ENCODE measurements at regions not wholly inside any gene's neighbourhood (a gene's known extent, or its start where the extent isn't known, plus 50 kb on each side); places are given as distances from the start of the nearest gene placed in this dataset.
A peak's percentile ranks its signal among the peaks of the same experiment; 100 is the strongest.

DNA sequence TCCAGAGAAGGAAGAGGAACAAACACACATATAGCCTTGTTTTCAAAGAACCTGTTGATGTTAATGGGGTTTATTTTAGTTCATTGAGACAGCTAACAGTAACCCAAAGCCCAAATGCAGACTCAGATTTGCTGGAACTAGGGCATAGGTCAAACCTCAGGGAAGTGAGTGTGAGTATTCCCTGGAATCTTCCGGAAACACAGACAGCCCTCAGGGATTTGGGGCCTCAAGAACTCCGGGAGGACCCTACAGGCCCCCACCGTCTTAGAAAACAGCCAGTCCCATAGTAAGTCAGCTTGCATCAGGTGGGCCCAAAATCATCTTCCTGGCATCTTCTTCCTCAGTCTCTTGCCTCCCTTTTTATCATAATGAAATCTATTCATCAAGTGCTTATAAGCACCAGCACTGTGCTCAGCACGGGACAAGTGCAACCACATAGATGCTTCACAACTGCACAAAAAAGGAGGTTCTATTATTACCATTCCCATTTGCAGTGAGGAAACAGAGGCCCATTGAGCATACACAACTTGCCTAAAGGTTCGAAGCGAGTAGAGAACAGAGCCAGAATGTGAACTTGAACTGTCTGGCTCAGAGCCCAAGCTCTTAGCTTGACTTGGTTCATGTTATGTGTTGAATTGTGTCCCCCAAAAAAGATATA, 50.2 kb upstream of the BCL11A start:
- no peak for DNase-seq

- no peak for DNase-seq
These were observed 51.1 kb upstream of the BCL11A start for GRCh38 chr2:60604486-60605064.

- no peak for DNase-seq
These were observed 52.4 kb upstream of the BCL11A start for GRCh38 chr2:60605866-60606265.

DNA sequence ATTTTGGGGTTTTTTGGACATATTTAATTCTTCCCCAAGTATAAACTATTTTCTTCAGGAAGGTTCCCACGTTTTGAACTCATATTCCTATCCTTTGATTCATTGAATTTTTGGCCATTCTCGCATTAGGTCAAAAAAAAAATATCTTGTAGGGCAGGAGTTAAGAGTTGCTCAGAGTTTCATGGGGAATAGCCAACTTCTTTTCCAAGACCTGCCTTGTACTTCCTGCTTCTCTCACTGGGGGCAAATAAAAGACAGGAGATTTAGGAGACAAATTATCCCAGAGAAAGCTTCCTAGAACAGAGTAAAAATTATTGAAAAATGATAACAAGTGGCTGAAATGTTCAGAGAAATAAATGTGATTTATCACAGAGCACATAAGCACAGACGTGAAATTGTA, 55.2 kb upstream of the BCL11A start:
- no peak for DNase-seq

GRCh38 chr2:60612033-60612432, 58.6 kb upstream of the BCL11A start:
- DNase-seq, result no peak

GRCh38 chr2:60614319-60614718, 60.9 kb upstream of the BCL11A start:
- DNase-seq, result no peak

DNA sequence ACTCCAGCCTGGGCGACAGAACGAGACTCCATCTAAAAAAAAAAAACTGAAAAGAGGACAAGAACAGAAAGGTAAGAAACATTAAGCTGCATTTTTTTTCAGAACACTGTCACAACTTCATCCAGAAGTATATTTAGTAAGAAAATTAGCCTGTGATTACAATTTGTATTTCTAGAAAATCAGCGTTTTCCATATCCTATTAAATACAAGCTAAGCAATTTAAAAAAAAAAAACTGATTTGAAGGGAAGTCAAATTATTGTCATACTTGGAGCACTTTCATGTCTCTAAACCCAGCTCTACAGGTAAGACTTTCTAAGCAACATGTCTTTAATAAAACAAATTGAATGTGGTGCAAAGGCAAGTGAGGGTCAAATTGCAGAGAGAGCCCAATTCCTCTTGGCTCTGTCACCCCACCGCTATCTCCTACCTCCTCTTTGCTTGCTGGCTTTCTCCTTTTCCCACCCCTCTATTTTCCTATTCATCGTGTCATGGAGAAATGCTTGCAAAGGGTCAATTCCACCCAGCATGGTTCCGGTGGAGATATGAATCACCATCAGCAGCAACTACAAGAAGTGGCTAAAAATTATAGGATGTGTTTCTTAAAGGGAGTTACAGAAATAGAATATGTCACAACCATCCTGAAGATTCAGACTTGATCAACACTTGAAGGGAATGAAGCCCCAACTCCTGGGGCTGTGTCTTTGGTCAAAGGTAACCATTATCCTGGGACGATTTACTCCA, 68.4 kb upstream of the BCL11A start:
- DNase-seq, result no peak

DNA sequence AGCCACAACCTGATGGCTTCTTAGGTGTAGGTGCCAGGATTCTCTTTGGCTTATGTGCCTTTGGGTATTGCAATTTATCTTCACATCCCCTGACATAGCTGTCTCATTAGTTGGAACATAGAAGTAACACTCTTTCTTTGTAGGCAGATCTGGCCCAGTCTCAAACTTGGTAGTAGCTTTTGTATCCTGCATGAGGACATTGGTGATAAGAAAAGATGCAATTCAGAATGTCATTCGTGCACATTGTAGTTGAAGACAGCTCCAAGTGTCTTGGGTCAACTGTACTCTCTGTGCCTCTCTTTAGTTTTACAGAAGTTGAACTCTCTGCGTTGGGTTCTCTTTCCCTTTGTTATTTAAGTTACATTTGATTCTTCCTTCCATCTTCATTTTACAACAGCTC, 69.6 kb upstream of the BCL11A start:
- no peak for DNase-seq

- no peak for DNase-seq
These were observed 74.0 kb upstream of the BCL11A start for GRCh38 chr2:60627412-60627811.

DNA sequence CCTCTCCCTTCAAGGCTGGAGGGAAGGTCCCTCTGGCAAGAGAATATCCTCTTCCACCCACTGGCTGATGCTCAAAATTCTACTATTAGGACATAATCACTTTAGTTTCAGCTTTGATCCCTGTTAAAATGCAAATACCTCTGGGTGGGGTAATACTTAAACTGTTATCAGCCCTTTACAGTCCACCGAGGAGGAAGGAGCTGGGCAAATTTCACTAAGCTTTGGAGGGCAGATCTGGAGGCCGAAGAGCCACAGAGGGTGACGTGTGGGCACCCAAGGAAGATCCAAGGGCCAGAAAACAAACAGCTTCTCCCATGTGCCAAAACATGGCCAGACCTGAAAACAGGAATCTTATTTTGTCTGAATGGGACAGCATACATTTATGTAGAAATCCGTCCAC, 74.6 kb upstream of the BCL11A start:
- no peak for DNase-seq

GRCh38 chr2:60628615-60629304, 75.3 kb upstream of the BCL11A start:
- DNase-seq, result no peak

DNA sequence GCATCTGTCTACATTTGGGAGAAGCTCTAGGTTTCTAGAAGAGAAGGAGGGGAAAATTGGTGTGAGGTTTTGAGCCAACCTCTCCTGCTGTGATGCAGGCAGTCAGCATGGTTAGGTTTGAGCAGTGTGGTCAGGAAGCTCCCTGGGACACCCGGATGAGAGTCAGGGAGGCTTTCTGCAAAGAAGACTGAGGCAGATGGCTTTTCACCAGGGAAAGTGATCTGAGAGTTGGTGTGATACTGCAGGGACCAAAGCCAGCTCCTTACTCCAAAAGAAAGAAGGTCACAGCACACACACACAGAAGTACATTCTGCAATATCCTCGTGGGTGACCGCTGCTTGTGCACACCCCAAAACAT, 75.8 kb upstream of the BCL11A start:
- DNase-seq, result no peak

DNA sequence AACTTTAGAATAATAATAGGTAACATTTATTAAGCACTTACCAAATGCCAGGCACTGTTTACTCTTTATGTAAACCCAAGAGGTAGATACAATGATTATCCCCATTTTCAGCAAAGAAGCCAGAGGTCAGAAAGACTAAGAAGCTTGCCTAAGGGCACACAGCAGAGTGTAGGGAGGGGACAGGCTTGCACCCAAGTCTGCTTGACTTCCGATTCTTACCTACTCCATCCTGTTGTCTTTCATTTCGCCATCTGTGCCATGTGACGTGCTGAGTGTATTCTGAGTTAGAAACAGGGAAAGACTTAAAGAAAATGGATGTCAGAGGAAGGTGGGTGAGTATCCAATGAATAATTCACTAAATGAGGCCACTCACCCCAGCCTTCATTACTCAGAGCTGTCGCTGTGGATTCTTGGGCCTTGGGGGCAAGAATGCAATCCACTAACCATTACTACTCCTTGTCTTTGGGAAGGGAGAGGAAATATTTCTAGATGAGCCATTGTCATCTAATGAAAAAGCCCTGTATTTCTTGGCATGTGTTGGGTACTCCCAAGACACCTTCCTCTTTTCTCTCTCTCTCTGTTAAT, 76.4 kb upstream of the BCL11A start:
- no peak for DNase-seq

GRCh38 chr2:60633615-60634014, 80.2 kb upstream of the BCL11A start:
- DNase-seq, result peak in 1 of 51 donors; percentile 4

DNA sequence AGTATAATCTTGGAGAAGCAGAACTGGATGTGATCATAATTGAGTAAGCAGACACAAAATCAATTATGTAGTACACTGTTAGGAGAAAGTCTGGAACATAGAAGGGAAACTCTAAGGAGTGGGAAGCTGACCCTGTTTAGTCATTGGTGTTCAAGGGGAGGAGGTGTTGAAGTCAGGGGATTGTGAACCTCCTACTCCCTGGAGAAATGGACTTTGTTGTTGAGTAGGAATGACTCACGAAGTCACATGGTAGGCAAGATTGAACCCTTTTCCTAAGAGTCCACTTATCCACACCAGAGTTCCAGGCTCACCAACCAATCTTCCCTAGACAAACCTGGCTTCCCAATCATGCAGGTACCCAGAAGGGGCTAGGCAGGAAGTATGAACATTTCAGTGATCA, 81.0 kb upstream of the BCL11A start:
- peak in 1 of 51 donors; percentile 4 for DNase-seq

DNA sequence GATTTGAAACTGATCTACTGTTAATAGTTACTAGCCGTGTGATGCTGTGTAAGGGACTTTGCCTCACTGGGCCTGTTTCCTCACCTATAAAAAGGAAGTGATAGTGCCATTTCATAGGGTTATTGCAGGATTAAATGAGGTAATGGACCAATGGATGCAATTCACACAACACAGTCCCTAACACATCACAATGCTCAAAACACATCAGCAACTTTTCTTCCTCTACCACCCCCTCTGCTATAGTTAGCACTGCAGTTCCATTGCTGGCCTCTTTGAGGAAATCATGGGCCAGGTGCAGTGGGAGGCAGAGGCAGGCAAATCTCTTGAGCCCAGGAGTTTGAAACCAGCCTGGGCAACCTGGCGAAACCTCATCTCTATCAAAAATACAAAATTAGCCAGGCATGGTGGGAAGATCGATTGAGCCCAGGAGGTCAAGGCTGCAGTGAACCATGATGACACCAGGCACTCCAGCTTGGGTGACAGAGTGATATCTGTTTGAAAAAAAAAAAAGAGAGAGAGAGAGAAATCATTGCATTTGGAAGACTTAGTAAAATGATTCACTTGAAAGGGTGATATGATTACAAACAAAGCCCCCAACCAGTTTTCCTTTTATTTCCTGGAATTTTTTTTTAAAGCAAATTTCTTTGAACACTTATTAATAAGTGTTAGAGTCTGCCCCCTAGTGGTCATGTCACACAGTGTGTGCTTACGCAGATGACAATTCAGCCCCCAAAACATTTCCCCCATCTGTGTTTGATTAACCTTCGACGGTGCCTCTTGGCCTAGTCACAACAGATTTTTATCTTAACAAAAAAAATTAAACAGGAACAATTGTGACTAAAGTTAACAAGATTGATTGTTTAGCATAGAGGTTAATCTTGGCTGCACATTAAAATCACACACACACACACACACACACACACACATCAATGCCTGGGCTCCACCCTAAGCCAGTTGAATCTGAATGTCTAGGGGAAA, 88.6 kb upstream of the BCL11A start:
- peak in 7 of 51 donors; percentile 1 to 8 (median 3) for DNase-seq

DNA sequence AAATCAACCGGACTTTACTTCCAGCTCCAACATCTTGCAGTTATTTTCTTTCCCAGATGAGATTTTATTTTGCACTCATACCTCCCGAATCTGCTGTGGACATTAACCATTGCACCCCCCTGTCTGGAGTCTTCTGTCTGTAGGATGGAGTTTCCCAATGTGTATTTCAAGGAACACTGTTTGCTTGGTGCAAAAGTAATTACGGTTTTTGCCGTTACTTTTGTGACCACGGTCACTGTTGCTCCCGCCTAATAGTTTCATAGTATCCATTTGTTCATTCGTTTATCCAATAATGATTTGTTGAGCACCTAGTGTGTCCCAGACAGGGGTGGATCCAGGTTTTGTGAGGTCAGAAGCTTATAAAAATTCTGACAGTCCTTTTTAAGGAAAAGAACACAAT, 90.3 kb upstream of the BCL11A start:
- DNase-seq, result no peak

DNA sequence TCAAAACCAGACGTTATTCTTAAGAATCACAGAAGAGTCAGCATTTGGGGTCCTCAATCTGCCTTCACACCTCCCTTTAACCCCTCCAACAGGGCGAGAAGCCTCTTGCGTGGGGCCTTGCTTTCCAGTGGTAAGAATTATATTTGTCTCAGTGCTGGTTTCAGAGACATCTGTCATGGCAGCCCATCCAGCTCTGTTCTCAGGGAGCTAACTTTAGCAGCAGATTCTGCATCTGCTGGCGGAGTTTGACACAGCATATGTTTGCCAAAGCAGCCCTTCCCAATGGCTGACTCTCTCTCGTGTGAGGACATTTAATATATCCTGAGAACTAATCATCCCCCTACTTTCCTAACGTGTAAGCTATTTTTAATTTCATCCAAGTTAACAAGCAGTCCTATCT, 91.5 kb upstream of the BCL11A start:
- DNase-seq, result peak in 1 of 51 donors; percentile 16

DNA sequence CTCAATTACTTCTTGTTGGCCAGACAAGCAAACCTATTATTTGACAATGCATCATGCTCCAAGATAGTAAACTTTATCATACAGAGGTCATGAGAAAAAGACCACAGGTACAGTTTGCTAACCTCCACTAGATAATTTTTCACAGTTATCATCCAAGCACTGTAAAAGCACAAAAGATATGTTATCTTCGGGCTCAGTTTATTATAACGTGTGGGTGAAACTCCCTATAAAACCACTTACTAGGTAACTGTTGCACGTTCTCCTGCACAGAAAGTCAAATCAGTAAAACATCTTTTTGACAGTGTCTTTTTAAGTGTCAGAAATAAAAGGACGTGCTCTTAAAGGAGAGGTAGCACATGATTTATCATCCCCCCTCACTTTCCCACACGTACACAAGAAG, 94.7 kb upstream of the BCL11A start:
- no peak for DNase-seq

DNA sequence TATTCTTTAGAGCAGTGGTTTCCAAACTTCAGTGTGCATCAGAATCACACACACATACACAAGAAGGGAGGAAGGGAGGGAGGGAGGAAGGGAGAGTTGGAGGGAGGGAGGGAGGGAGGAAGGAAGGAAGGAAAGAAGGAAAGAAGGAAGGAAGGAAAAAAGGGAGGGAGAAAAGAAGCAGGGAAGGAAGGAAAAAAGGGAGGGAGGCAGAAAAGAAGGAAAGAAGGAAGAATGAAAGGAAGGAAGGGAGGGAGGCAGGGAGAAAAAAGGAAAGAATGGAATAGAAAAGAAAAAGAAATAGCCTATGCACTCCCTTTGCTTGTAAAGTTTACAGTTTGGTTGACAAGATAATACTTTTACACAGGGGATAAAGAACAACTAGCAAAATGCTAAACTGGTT, 96.3 kb upstream of the BCL11A start:
- DNase-seq, result no peak

DNA sequence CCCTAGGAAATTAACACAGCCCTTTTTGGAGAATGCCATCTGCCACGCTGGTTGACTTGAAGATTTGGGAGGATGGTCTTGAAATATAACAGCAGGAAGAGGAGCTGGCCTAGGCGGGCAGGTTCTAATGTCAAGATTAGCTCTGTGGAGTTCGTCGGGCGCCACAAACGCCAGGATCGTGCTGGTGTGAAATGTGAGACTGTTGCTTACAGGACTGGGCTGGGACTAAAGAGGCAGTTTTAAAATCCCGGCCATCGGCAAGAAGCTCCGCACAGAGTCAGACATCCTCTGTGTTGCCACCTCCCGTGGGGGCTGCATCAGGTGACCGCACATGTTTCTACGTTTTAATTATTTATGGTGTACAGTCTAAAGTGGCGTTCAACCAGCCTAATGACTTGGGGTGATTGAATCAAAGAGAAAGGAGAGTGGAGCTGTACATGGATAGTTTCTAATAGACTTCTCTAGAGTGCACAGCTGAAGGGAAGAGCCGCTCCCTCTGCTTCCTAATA, 99.4 kb upstream of the BCL11A start:
- DNase-seq, result no peak
